ENCODE measurements at regions not wholly inside any gene's neighbourhood (a gene's known extent, or its start where the extent isn't known, plus 50 kb on each side); places are given as distances from the start of the nearest gene placed in this dataset.

DNA sequence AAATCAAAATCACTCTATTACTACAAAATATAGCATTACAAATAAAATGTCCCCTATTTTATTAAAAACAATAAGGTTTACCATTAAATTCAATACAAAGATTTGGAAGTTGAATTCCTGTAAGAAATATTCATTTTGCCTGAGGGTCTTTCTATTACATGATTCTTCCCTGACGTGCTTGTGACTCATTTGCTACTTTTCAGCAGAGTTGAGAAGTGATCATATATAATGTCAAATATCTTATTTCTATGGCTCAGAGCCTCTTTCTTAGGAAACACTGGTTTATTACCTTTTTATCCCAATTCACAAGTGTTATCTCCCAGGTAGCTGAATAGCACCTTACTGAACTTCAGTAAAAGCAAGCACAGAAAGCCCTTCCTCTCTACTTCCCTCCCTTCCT is 65.2 kb upstream of the CNTN5 start:
- no peak for DNase-seq
- no peak overlapping the region for H3K4me3 ChIP-seq (ENCODE audit: low read depth in 2 of 2, low read length in 1 of 2)
- H3K4me2 ChIP-seq = no peak overlapping the region
- no peaks in the 10 kb centered on the region for H3K4me1 ChIP-seq (ENCODE audit: control insufficient read depth in 1 of 2, insufficient read depth in 2 of 2, low read depth in 1 of 2, low read length in 1 of 2)
- H3K79me2 ChIP-seq (ENCODE audit: insufficient read depth) = no peaks in the 10 kb centered on the region
- ChIA-PET POLR2A (no interaction called here), CTCF (no interaction called here)
- no peaks in the 10 kb centered on the region for H3K36me3 ChIP-seq (replicated peaks in 1 of 2; ENCODE audit: control insufficient read depth in 1 of 2, insufficient read depth in 2 of 2, low read length in 1 of 2)
- no peaks in the 10 kb centered on the region for H3K9me3 ChIP-seq
- no peaks in the 10 kb centered on the region for H3K27me3 ChIP-seq (ENCODE audit: insufficient read depth)
- no peak overlapping the region for H2AFZ ChIP-seq (ENCODE audit: low read depth)
- H3K9me2 ChIP-seq = no peaks in the 10 kb centered on the region
- H3K27ac ChIP-seq (ENCODE audit: low read depth in 2 of 2, low read length in 1 of 2) = no peak overlapping the region
- no peaks in the 10 kb centered on the region for H4K20me1 ChIP-seq (ENCODE audit: insufficient read depth)
- TF ChIP-seq SMC3 (IDR thresholded peaks at IDR 0.05; ENCODE audit: low read depth, low read length) = no peak
- TF ChIP-seq FOSL2 (IDR thresholded peaks at IDR 0.05; ENCODE audit: borderline replicate concordance, low read depth) = no peak
- TF ChIP-seq RXRA (IDR thresholded peaks at IDR 0.05; ENCODE audit: borderline replicate concordance, low read depth) = no peak
- TF ChIP-seq, protein P1, sequence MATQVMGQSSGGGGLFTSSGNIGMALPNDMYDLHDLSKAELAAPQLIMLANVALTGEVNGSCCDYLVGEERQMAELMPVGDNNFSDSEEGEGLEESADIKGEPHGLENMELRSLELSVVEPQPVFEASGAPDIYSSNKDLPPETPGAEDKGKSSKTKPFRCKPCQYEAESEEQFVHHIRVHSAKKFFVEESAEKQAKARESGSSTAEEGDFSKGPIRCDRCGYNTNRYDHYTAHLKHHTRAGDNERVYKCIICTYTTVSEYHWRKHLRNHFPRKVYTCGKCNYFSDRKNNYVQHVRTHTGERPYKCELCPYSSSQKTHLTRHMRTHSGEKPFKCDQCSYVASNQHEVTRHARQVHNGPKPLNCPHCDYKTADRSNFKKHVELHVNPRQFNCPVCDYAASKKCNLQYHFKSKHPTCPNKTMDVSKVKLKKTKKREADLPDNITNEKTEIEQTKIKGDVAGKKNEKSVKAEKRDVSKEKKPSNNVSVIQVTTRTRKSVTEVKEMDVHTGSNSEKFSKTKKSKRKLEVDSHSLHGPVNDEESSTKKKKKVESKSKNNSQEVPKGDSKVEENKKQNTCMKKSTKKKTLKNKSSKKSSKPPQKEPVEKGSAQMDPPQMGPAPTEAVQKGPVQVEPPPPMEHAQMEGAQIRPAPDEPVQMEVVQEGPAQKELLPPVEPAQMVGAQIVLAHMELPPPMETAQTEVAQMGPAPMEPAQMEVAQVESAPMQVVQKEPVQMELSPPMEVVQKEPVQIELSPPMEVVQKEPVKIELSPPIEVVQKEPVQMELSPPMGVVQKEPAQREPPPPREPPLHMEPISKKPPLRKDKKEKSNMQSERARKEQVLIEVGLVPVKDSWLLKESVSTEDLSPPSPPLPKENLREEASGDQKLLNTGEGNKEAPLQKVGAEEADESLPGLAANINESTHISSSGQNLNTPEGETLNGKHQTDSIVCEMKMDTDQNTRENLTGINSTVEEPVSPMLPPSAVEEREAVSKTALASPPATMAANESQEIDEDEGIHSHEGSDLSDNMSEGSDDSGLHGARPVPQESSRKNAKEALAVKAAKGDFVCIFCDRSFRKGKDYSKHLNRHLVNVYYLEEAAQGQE (IDR thresholded peaks at IDR 0.05; ENCODE audit: low read depth, low read length) = no peak
- TF ChIP-seq TEAD4 (IDR thresholded peaks at IDR 0.05; ENCODE audit: borderline replicate concordance, insufficient read depth) = no peak
- TF ChIP-seq MEF2A (IDR thresholded peaks at IDR 0.05; ENCODE audit: borderline replicate concordance, low read depth) = no peak
- TF ChIP-seq RFX5 (IDR thresholded peaks at IDR 0.05; ENCODE audit: low read length) = no peak
- no peak for TF ChIP-seq ELF1 (IDR thresholded peaks at IDR 0.05)
- TF ChIP-seq, protein P2, sequence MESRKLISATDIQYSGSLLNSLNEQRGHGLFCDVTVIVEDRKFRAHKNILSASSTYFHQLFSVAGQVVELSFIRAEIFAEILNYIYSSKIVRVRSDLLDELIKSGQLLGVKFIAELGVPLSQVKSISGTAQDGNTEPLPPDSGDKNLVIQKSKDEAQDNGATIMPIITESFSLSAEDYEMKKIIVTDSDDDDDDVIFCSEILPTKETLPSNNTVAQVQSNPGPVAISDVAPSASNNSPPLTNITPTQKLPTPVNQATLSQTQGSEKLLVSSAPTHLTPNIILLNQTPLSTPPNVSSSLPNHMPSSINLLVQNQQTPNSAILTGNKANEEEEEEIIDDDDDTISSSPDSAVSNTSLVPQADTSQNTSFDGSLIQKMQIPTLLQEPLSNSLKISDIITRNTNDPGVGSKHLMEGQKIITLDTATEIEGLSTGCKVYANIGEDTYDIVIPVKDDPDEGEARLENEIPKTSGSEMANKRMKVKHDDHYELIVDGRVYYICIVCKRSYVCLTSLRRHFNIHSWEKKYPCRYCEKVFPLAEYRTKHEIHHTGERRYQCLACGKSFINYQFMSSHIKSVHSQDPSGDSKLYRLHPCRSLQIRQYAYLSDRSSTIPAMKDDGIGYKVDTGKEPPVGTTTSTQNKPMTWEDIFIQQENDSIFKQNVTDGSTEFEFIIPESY (IDR thresholded peaks at IDR 0.05; ENCODE audit: borderline replicate concordance, low read depth) = no peak
- TF ChIP-seq NRF1 (IDR thresholded peaks at IDR 0.05; ENCODE audit: low read depth, low read length) = no peak
- TF ChIP-seq, protein P3, sequence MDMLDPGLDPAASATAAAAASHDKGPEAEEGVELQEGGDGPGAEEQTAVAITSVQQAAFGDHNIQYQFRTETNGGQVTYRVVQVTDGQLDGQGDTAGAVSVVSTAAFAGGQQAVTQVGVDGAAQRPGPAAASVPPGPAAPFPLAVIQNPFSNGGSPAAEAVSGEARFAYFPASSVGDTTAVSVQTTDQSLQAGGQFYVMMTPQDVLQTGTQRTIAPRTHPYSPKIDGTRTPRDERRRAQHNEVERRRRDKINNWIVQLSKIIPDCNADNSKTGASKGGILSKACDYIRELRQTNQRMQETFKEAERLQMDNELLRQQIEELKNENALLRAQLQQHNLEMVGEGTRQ (IDR thresholded peaks at IDR 0.05; ENCODE audit: borderline replicate concordance, low read depth, low read length) = no peak
- TF ChIP-seq, protein P4, sequence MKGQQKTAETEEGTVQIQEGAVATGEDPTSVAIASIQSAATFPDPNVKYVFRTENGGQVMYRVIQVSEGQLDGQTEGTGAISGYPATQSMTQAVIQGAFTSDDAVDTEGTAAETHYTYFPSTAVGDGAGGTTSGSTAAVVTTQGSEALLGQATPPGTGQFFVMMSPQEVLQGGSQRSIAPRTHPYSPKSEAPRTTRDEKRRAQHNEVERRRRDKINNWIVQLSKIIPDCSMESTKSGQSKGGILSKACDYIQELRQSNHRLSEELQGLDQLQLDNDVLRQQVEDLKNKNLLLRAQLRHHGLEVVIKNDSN (IDR thresholded peaks at IDR 0.05; ENCODE audit: borderline replicate concordance, low read depth) = no peak
- TF ChIP-seq NFIC (IDR thresholded peaks at IDR 0.05; ENCODE audit: borderline replicate concordance) = no peak
- no peak for TF ChIP-seq CHD2 (IDR thresholded peaks at IDR 0.05; ENCODE audit: low read length, partially characterized antibody)
- TF ChIP-seq, protein P5, sequence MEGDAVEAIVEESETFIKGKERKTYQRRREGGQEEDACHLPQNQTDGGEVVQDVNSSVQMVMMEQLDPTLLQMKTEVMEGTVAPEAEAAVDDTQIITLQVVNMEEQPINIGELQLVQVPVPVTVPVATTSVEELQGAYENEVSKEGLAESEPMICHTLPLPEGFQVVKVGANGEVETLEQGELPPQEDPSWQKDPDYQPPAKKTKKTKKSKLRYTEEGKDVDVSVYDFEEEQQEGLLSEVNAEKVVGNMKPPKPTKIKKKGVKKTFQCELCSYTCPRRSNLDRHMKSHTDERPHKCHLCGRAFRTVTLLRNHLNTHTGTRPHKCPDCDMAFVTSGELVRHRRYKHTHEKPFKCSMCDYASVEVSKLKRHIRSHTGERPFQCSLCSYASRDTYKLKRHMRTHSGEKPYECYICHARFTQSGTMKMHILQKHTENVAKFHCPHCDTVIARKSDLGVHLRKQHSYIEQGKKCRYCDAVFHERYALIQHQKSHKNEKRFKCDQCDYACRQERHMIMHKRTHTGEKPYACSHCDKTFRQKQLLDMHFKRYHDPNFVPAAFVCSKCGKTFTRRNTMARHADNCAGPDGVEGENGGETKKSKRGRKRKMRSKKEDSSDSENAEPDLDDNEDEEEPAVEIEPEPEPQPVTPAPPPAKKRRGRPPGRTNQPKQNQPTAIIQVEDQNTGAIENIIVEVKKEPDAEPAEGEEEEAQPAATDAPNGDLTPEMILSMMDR (IDR thresholded peaks at IDR 0.05) = no peak
- no peak for TF ChIP-seq GATA2 (CRISPR knock-in tag; IDR thresholded peaks at IDR 0.05)
- TF ChIP-seq, protein P6, sequence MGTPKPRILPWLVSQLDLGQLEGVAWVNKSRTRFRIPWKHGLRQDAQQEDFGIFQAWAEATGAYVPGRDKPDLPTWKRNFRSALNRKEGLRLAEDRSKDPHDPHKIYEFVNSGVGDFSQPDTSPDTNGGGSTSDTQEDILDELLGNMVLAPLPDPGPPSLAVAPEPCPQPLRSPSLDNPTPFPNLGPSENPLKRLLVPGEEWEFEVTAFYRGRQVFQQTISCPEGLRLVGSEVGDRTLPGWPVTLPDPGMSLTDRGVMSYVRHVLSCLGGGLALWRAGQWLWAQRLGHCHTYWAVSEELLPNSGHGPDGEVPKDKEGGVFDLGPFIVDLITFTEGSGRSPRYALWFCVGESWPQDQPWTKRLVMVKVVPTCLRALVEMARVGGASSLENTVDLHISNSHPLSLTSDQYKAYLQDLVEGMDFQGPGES (IDR thresholded peaks at IDR 0.05; ENCODE audit: low read depth, low read length) = no peak
- TF ChIP-seq EZH2phosphoT487 (IDR thresholded peaks at IDR 0.05; ENCODE audit: borderline replicate concordance, low read depth) = no peak
- TF ChIP-seq JUND (IDR thresholded peaks at IDR 0.05) = no peak
- no peaks in the 10 kb centered on the region for H3F3A ChIP-seq (replicated peaks; ENCODE audit: insufficient read depth)
- WGBS (ENCODE audit: low lambda C conversion rate) = 0% methylated on average over 1 of the region's 1 CpG
- H3K9ac ChIP-seq = no peak overlapping the region

Data from SK-N-SH (cell line).